BLaER1 (cell line): ENCODE measurements at regions not wholly inside any gene's neighbourhood (a gene's known extent, or its start where the extent isn't known, plus 50 kb on each side); places are given as distances from the start of the nearest gene placed in this dataset.
"Not testable (repeated sequence)": the region's sequence is repeated elsewhere in the genome, so short reads cannot be mapped to it uniquely, and the experiment has no call there.

Source experiments
- H3K27ac ChIP-seq: shearing (Covaris generic); formaldehyde crosslinking; 2 replicates; pipeline ENCODE4 v1.8.1; 2022
- H3K27me3 ChIP-seq: shearing (Covaris generic); formaldehyde crosslinking; 2 replicates; pipeline ENCODE4 v1.8.1; 2022
- H3K36me3 ChIP-seq: shearing (Covaris generic); formaldehyde crosslinking; 2 replicates; pipeline ENCODE4 v1.8.1; 2022
- H3K4me1 ChIP-seq: shearing (Covaris generic); formaldehyde crosslinking; 2 replicates; pipeline ENCODE4 v1.8.1; 2022
- H3K4me2 ChIP-seq: shearing (Covaris generic); formaldehyde crosslinking; 2 replicates; pipeline ENCODE4 v1.8.1; 2022
- H3K4me3 ChIP-seq: shearing (Covaris generic); formaldehyde crosslinking; 2 replicates; pipeline ENCODE4 v1.8.1; 2022
- H3K9ac ChIP-seq: shearing (Covaris generic); formaldehyde crosslinking; 2 replicates; pipeline ENCODE4 v1.8.1; 2022
- H3K9me3 ChIP-seq: shearing (Covaris generic); formaldehyde crosslinking; 2 replicates; pipeline ENCODE4 v1.8.1; 2022
- H4K20me1 ChIP-seq: shearing (Covaris generic); formaldehyde crosslinking; 2 replicates; pipeline ENCODE4 v1.8.1; 2022
- Cebpa-rat ChIP-seq: shearing (Covaris generic); IDR thresholded peaks from 2 replicates; pipeline ENCODE4 v1.8.1; 2022

GRCh38 chr20:55348223-55348622 is 657.1 kb downstream of the CBLN4 start:
- Histone ChIP-seq H3K4me2 (no peak overlapping the region), H3K4me3 (no peak overlapping the region), H3K27ac (no peak overlapping the region), H3K36me3 (no peaks in the 10 kb centered on the region), H4K20me1 (no peaks in the 10 kb centered on the region), H3K9ac (no peak overlapping the region), H3K9me3 (peaks cover 10% of the 10 kb centered on the region), H3K27me3 (no peaks in the 10 kb centered on the region), H3K4me1 (no peaks in the 10 kb centered on the region)
- no peak for TF ChIP-seq Cebpa-rat

GRCh38 chr20:55342822-55343221 is 662.5 kb downstream of the CBLN4 start:
- Histone ChIP-seq H3K27me3 (no peaks in the 10 kb centered on the region), H4K20me1 (no peaks in the 10 kb centered on the region), H3K4me1 (no peaks in the 10 kb centered on the region), H3K27ac (no peak overlapping the region), H3K36me3 (no peaks in the 10 kb centered on the region), H3K9me3 (no peaks in the 10 kb centered on the region), H3K9ac (no peak overlapping the region), H3K4me3 (no peak overlapping the region), H3K4me2 (no peak overlapping the region)
- TF ChIP-seq Cebpa-rat, result no peak

- TF ChIP-seq Cebpa-rat, result no peak
- Histone ChIP-seq H3K9ac (no peak overlapping the region), H3K4me3 (no peak overlapping the region), H3K4me1 (no peaks in the 10 kb centered on the region), H3K9me3 (no peaks in the 10 kb centered on the region), H3K27ac (no peak overlapping the region), H3K4me2 (no peak overlapping the region), H3K27me3 (no peaks in the 10 kb centered on the region), H3K36me3 (no peaks in the 10 kb centered on the region), H4K20me1 (no peaks in the 10 kb centered on the region)
Measured at GRCh38 chr20:55333798-55334197, 671.5 kb downstream of the CBLN4 start.

GRCh38 chr20:55329108-55329507 is 676.2 kb downstream of the CBLN4 start:
- Histone ChIP-seq H3K27ac (no peak overlapping the region), H3K36me3 (no peaks in the 10 kb centered on the region), H3K9ac (no peak overlapping the region), H3K4me1 (no peaks in the 10 kb centered on the region), H4K20me1 (no peaks in the 10 kb centered on the region), H3K9me3 (no peaks in the 10 kb centered on the region), H3K4me2 (no peak overlapping the region), H3K27me3 (no peaks in the 10 kb centered on the region), H3K4me3 (no peak overlapping the region)
- TF ChIP-seq Cebpa-rat, result no peak

GRCh38 chr20:55322745-55323144 is 682.6 kb downstream of the CBLN4 start:
- Histone ChIP-seq H3K9me3 (no peaks in the 10 kb centered on the region), H3K27me3 (no peaks in the 10 kb centered on the region), H4K20me1 (no peaks in the 10 kb centered on the region), H3K27ac (no peak overlapping the region), H3K9ac (no peak overlapping the region), H3K4me1 (no peaks in the 10 kb centered on the region), H3K4me3 (no peak overlapping the region), H3K4me2 (no peak overlapping the region), H3K36me3 (no peaks in the 10 kb centered on the region)
- no peak for TF ChIP-seq Cebpa-rat

GRCh38 chr20:55316753-55317152 is 688.6 kb downstream of the CBLN4 start:
- TF ChIP-seq Cebpa-rat, result no peak
- Histone ChIP-seq H4K20me1 (no peaks in the 10 kb centered on the region), H3K27ac (no peak overlapping the region), H3K4me2 (no peak overlapping the region), H3K9me3 (no peaks in the 10 kb centered on the region), H3K36me3 (no peaks in the 10 kb centered on the region), H3K9ac (no peak overlapping the region), H3K4me3 (no peak overlapping the region), H3K27me3 (no peaks in the 10 kb centered on the region), H3K4me1 (no peaks in the 10 kb centered on the region)

GRCh38 chr20:55310844-55311243 is 694.5 kb downstream of the CBLN4 start:
- H3K27ac ChIP-seq, H3K9ac ChIP-seq, H3K9me3 ChIP-seq, H3K27me3 ChIP-seq, H3K36me3 ChIP-seq, H3K4me1 ChIP-seq, H4K20me1 ChIP-seq, H3K4me3 ChIP-seq, H3K4me2 ChIP-seq: not testable (repeated sequence)

GRCh38 chr20:55291261-55291660 is 714.1 kb downstream of the CBLN4 start:
- no peak overlapping the region for H3K9ac ChIP-seq

GRCh38 chr20:55283889-55284288 is 721.4 kb downstream of the CBLN4 start:
- H3K9me3 ChIP-seq, result no peaks in the 10 kb centered on the region
- H3K4me1 ChIP-seq, result no peaks in the 10 kb centered on the region
- H3K4me3 ChIP-seq, result no peak overlapping the region

More at GRCh38 chr20:55291261-55291660, 714.1 kb downstream of the CBLN4 start:
- Histone ChIP-seq H3K4me2 (no peak overlapping the region), H3K27ac (no peak overlapping the region), H3K9me3 (no peaks in the 10 kb centered on the region), H3K4me1 (no peaks in the 10 kb centered on the region), H3K4me3 (no peak overlapping the region), H3K27me3 (no peaks in the 10 kb centered on the region), H3K36me3 (no peaks in the 10 kb centered on the region), H4K20me1 (no peaks in the 10 kb centered on the region)
- no peak for TF ChIP-seq Cebpa-rat

GRCh38 chr20:55273149-55273548 is 732.2 kb downstream of the CBLN4 start:
- Histone ChIP-seq H3K9me3 (no peaks in the 10 kb centered on the region), H3K36me3 (no peaks in the 10 kb centered on the region), H4K20me1 (no peaks in the 10 kb centered on the region), H3K9ac (no peak overlapping the region), H3K4me1 (no peaks in the 10 kb centered on the region), H3K27ac (no peak overlapping the region), H3K27me3 (no peaks in the 10 kb centered on the region), H3K4me3 (no peak overlapping the region), H3K4me2 (no peak overlapping the region)
- no peak for TF ChIP-seq Cebpa-rat

More at GRCh38 chr20:55283889-55284288, 721.4 kb downstream of the CBLN4 start:
- TF ChIP-seq Cebpa-rat, result no peak
- H3K27ac ChIP-seq, result no peak overlapping the region
- no peaks in the 10 kb centered on the region for H3K27me3 ChIP-seq
- H3K36me3 ChIP-seq, result no peaks in the 10 kb centered on the region
- no peak overlapping the region for H3K4me2 ChIP-seq
- H3K9ac ChIP-seq, result no peak overlapping the region
- no peaks in the 10 kb centered on the region for H4K20me1 ChIP-seq

- H3K4me2 ChIP-seq, result no peak overlapping the region
- no peaks in the 10 kb centered on the region for H3K9me3 ChIP-seq
- no peak overlapping the region for H3K27ac ChIP-seq
- no peaks in the 10 kb centered on the region for H3K36me3 ChIP-seq
- H3K9ac ChIP-seq, result no peak overlapping the region
- no peak overlapping the region for H3K4me3 ChIP-seq
- H3K4me1 ChIP-seq, result no peaks in the 10 kb centered on the region
- H4K20me1 ChIP-seq, result no peaks in the 10 kb centered on the region
- H3K27me3 ChIP-seq, result no peaks in the 10 kb centered on the region
- TF ChIP-seq Cebpa-rat, result no peak
Measured at GRCh38 chr20:55271371-55271770, 733.9 kb downstream of the CBLN4 start.
